GM12872 (cell line): ENCODE measurements at regions not wholly inside any gene's neighbourhood (a gene's known extent, or its start where the extent isn't known, plus 50 kb on each side); places are given as distances from the start of the nearest gene placed in this dataset.

Experiments
- TF ChIP-seq, protein P1 (sequence below): IDR thresholded peaks from 3 replicates; pipeline ENCODE4 v1.5.1; 2011; ENCODE audit warnings: low read depth, mild to moderate bottlenecking, low read length, moderate library complexity; ENCODE audit not compliant: insufficient read depth

DNA sequence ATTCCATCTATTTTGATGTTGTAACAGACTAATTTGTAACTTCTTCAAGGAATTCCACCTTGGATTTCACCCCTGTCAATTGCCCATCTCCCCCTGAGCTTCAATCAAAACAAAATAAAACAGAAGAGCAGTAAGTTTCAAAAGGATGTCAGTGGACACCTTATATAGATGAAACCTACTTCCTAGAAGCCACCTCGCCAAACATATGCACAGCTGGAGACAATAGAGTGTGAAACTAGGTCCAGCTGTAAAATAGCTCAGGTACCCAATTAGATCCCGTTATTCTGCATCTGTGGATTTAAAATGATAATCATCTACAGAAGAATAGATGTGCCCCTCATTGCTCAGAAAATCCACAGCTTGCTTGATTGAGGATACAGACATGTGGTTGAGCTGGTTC is 598.6 kb downstream of the SH2D4B start:
- TF ChIP-seq, protein P1, sequence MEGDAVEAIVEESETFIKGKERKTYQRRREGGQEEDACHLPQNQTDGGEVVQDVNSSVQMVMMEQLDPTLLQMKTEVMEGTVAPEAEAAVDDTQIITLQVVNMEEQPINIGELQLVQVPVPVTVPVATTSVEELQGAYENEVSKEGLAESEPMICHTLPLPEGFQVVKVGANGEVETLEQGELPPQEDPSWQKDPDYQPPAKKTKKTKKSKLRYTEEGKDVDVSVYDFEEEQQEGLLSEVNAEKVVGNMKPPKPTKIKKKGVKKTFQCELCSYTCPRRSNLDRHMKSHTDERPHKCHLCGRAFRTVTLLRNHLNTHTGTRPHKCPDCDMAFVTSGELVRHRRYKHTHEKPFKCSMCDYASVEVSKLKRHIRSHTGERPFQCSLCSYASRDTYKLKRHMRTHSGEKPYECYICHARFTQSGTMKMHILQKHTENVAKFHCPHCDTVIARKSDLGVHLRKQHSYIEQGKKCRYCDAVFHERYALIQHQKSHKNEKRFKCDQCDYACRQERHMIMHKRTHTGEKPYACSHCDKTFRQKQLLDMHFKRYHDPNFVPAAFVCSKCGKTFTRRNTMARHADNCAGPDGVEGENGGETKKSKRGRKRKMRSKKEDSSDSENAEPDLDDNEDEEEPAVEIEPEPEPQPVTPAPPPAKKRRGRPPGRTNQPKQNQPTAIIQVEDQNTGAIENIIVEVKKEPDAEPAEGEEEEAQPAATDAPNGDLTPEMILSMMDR, result no peak

DNA sequence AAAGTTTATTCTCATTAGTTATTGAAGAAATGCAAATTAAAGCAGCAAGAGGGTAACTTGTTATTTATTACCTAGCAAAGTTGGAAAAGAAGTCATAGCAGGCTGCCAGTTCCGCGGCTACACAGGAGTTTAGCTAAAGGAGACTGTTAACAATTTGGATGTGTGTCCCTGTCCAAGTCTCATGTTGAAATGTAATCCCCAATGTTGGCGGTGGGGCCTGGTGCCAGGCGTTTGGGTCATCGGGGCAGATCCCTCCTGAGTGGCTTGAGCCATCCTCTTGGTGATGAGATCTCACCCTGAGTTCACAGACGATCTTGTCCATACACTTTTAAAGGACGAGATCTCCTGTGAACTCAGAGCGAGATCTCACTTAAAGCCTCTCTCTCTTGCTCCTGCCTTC is 608.3 kb downstream of the SH2D4B start:
- TF ChIP-seq, protein P1, result no peak

DNA sequence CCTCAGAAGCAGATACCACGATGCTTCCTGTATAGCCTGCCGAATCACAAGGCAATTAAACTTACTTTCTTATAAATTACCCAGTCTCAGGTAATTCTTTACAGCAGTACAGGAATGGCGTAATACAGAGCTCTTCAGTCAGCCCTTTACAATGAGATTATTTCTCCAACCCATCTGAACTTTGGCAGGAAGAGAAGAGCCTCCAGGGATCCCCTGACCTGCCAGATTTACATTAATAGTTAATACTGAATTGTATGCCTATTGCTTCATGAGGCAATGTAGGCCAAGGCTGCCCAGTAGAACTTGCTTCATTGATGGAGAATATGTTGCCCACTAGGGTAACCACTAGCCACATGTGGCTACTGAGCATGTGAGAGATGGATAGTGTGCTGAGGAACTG is 608.7 kb downstream of the SH2D4B start:
- TF ChIP-seq, protein P1, result no peak

DNA sequence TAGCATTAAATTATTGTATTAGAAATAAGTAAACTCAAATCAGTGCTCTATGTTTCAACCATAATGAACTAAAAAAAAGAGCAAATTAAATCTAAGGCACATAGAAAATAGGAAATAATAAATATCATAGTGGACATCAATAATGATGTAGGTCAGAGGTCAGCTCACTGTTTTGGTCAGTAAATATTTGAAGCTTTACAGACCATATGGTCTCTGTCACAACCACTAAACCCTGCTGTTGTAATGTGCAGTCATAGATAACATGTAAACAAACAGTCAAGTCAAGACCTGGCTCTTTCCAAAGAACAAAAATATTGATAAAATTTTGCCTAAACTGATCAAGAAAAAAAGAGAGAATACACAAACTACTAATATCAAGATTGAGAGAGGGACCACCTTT is 615.0 kb downstream of the SH2D4B start:
- TF ChIP-seq, protein P1, result no peak

DNA sequence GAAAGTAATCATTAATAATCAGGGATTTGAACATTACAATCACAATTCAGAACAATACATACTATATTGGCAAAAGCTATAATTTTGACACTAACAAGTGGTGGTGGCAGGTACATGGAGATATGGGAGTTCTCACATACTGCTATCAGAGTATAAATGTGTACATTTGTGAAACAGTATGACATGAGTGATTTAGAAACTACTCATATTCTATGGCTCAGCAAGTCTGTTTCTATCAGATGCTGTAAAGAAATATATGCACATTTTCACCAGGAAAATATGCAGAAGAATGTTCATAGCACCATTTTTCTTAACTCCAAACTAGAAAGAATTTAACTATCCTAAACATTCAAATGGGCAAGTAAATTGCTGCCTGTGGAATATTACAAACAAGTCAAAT is 620.0 kb downstream of the SH2D4B start:
- TF ChIP-seq, protein P1, result no peak

DNA sequence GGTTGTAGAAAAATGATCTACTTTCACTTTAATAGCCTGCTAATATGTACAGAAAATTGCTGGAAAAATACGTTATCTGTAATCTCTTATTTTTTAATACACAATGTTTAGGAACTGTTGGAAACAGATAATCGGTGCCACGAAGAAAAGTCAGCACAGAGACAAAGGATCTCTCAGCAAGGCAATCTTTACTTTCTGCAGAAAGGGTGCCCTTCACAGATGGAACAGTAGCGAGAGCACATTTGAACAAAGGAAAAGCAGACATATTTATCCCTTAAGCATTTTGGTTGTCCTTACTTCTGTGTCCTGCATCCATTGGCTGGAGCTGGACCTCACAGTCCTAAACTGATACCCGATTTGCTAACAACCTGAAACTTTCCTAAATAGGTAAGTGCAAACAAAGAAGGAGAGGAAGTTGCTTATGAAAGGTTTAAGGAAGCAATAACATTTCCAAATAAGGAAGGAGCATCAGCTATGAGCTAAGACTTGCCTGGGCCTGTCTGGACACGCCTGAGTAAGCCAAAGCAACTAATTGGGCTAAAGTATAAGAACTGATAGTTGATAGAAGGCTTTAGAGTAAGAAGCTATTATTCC is 640.0 kb downstream of the SH2D4B start:
- TF ChIP-seq, protein P1, result no peak

DNA sequence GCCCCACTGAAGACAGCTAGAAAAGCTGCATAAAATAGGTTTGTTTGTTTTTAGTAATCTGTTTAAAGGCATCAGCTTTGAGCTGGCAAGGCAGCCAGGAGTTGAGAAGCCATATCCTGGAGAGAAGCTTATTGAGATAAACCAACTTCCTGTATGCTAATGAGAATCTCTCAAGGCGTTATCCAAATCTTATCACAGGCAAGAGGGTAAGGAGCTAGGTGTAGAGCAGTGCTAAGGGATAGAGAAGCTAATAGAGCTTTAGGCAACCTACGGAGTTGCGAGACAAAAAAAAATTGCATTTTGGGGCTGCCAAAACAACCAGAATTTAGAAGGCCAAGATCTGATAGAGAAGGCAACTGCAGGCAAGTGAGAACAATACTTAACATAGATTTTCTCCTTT is 641.6 kb downstream of the SH2D4B start:
- TF ChIP-seq, protein P1, result no peak
